HFF-Myc (cell line): ENCODE measurements at regions not wholly inside any gene's neighbourhood (a gene's known extent, or its start where the extent isn't known, plus 50 kb on each side); places are given as distances from the start of the nearest gene placed in this dataset.

Source experiments
- DNase-seq: peaks from one replicate; pipeline ENCODE4 v3.0.0-alpha.2; 2011; ENCODE audit warnings: low read depth; ENCODE audit errors: extremely low read depth
- H3K4me3 ChIP-seq: replicated peaks from 2 replicates; pipeline ENCODE4 v1.5.1; 2011; ENCODE audit warnings: low read depth, mild to moderate bottlenecking, control low read depth, low read length
- CTCF ChIP-seq: IDR thresholded peaks from 2 replicates; pipeline ENCODE4 v1.5.1; 2012; ENCODE audit warnings: mild to moderate bottlenecking, low read depth, low read length, control low read depth; ENCODE audit errors: missing control alignments

GRCh38 chr6:54768494-54768893 lies 78.1 kb upstream of the FAM83B start:
- no peak for DNase-seq
- H3K4me3 ChIP-seq: no peak overlapping the region
- TF ChIP-seq CTCF: no peak

GRCh38 chr6:54770328-54770727 lies 76.2 kb upstream of the FAM83B start:
- DNase-seq: no peak
- H3K4me3 ChIP-seq: no peak overlapping the region
- no peak for TF ChIP-seq CTCF

- no peak overlapping the region for H3K4me3 ChIP-seq
- TF ChIP-seq CTCF: no peak
- DNase-seq: no peak
Measured at GRCh38 chr6:54771968-54772367, 74.6 kb upstream of the FAM83B start.

GRCh38 chr6:54772610-54773009 lies 74.0 kb upstream of the FAM83B start:
- DNase-seq: no peak
- no peak overlapping the region for H3K4me3 ChIP-seq
- TF ChIP-seq CTCF: no peak

GRCh38 chr6:54775576-54775975 lies 71.0 kb upstream of the FAM83B start:
- H3K4me3 ChIP-seq: no peak overlapping the region
- no peak for DNase-seq
- no peak for TF ChIP-seq CTCF

- H3K4me3 ChIP-seq: no peak overlapping the region
- no peak for DNase-seq
- no peak for TF ChIP-seq CTCF
Measured at GRCh38 chr6:54776891-54777290, 69.7 kb upstream of the FAM83B start.

- DNase-seq: no peak
Measured at GRCh38 chr6:54778731-54779130, 67.8 kb upstream of the FAM83B start.

More at GRCh38 chr6:54778731-54779130, 67.8 kb upstream of the FAM83B start:
- H3K4me3 ChIP-seq: no peak overlapping the region
- TF ChIP-seq CTCF: no peak
